GM23338 (cell line): ENCODE measurements at regions not wholly inside any gene's neighbourhood (a gene's known extent, or its start where the extent isn't known, plus 50 kb on each side); places are given as distances from the start of the nearest gene placed in this dataset.

ENCODE experiments used
- ATAC-seq: fragments of 200-7000 bp; cut with Tn5 transposase; 3 replicates; pipeline ENCODE4 v1.9.1; 2020
- DNase-seq: peaks from one replicate; pipeline ENCODE4 v3.0.0-alpha.2; 2015; ENCODE audit warnings: low spot score
- H2AFZ ChIP-seq: fragments of 200-600 bp; sonication (generic); 2 replicates; pipeline ENCODE4 v1.8.0; 2016; ENCODE audit warnings: antibody characterized with exemption, mild to moderate bottlenecking, moderate library complexity
- H3F3A ChIP-seq: fragments of 200-600 bp; sonication (generic); replicated peaks from 2 replicates; pipeline ENCODE4 v1.8.0; 2017; ENCODE audit warnings: antibody characterized with exemption, mixed run types, low read depth
- H3K27ac ChIP-seq: fragments of 200-600 bp; sonication (generic); 2 replicates; pipeline ENCODE4 v1.6.1; 2016; ENCODE audit warnings: low read depth
- H3K27me3 ChIP-seq: fragments of 200-600 bp; sonication (generic); 2 replicates; pipeline ENCODE4 v1.8.0; 2016; ENCODE audit warnings: mild to moderate bottlenecking, mixed run types, moderate library complexity; ENCODE audit not compliant: insufficient read depth
- H3K36me3 ChIP-seq: fragments of 200-600 bp; sonication (generic); 2 replicates; pipeline ENCODE4 v1.8.0; 2016; ENCODE audit warnings: mild to moderate bottlenecking; ENCODE audit not compliant: insufficient read depth
- H3K4me1 ChIP-seq: fragments of 200-600 bp; sonication (generic); 2 replicates; pipeline ENCODE4 v1.8.0; 2016; ENCODE audit warnings: mild to moderate bottlenecking, moderate library complexity; ENCODE audit not compliant: insufficient read depth
- H3K4me2 ChIP-seq: fragments of 200-600 bp; sonication (generic); 2 replicates; pipeline ENCODE4 v1.7.1; 2017; ENCODE audit warnings: mixed run types
- H3K4me3 ChIP-seq: fragments of 200-600 bp; sonication (generic); 2 replicates; pipeline ENCODE4 v1.6.1; 2016; ENCODE audit warnings: mixed run types
- H3K79me2 ChIP-seq: fragments of 200-600 bp; sonication (generic); replicated peaks from 2 replicates; pipeline ENCODE4 v1.8.0; 2017; ENCODE audit warnings: mild to moderate bottlenecking; ENCODE audit not compliant: insufficient read depth
- H3K9me2 ChIP-seq: fragments of 200-600 bp; sonication (generic); 2 replicates; pipeline ENCODE4 v1.8.0; 2017; ENCODE audit not compliant: insufficient read depth
- H4K20me1 ChIP-seq: fragments of 200-600 bp; sonication (generic); replicated peaks from 2 replicates; pipeline ENCODE4 v1.8.0; 2017; ENCODE audit warnings: mild to moderate bottlenecking; ENCODE audit not compliant: insufficient read depth
- H3K27ac Mint-ChIP-seq: 2 replicates; pipeline ENCODE4 v1.8.0; 2020; ENCODE audit warnings: inconsistent platforms, mild to moderate bottlenecking, moderate library complexity, mixed read lengths
- H3K27me3 Mint-ChIP-seq: 3 replicates; pipeline ENCODE4 v1.8.0; 2022; ENCODE audit warnings: low read depth, mild to moderate bottlenecking, moderate library complexity, mixed read lengths, inconsistent platforms; ENCODE audit not compliant: insufficient read depth, poor library complexity
- H3K36me3 Mint-ChIP-seq: 3 replicates; pipeline ENCODE4 v1.8.0; 2021; ENCODE audit warnings: low read depth, mild to moderate bottlenecking, inconsistent platforms, moderate library complexity, mixed read lengths
- H3K4me1 Mint-ChIP-seq: 3 replicates; pipeline ENCODE4 v1.8.0; 2020; ENCODE audit warnings: mild to moderate bottlenecking, inconsistent platforms, mixed read lengths
- H3K4me3 Mint-ChIP-seq: 3 replicates; pipeline ENCODE4 v1.8.0; 2021; ENCODE audit warnings: moderate library complexity, mild to moderate bottlenecking, inconsistent platforms, mixed read lengths
- H3K9me3 Mint-ChIP-seq: 3 replicates; pipeline ENCODE4 v1.8.0; 2020; ENCODE audit warnings: moderate library complexity, mild to moderate bottlenecking, inconsistent platforms, mixed read lengths
- CTCF ChIP-seq, 2 experiments: fragments of 200-600 bp in 1 of 2; sonication (generic) in 1 of 2; conservative IDR thresholded peaks; 2 replicates each; pipeline versions ENCODE4 v1.5.1 to v1.6.1; 2016 to 2017; ENCODE audit warnings: antibody characterized with exemption in 2 of 2, low read depth in 2 of 2, mild to moderate bottlenecking in 2 of 2, moderate library complexity in 1 of 2
- ETS1 ChIP-seq: IDR thresholded peaks from 2 replicates; pipeline ENCODE4 v1.6.1; 2016; ENCODE audit warnings: antibody characterized with exemption
- EZH2phosphoT487 ChIP-seq: fragments of 200-600 bp; sonication (generic); IDR thresholded peaks from one replicate; pipeline ENCODE4 v1.8.1; 2018; ENCODE audit warnings: antibody characterized with exemption; ENCODE audit not compliant: unreplicated experiment
- JUNB ChIP-seq: IDR thresholded peaks from one replicate; pipeline ENCODE4 v1.6.1; 2016; ENCODE audit warnings: antibody characterized with exemption; ENCODE audit not compliant: unreplicated experiment
- NANOG ChIP-seq: IDR thresholded peaks from 2 replicates; pipeline ENCODE4 v1.6.1; 2016; ENCODE audit warnings: antibody characterized with exemption, borderline replicate concordance
- POLR2AphosphoS5 ChIP-seq: IDR thresholded peaks from 2 replicates; pipeline ENCODE4 v1.6.1; 2016; ENCODE audit warnings: antibody characterized with exemption, low read depth
- REST ChIP-seq: IDR thresholded peaks from one replicate; pipeline ENCODE4 v1.6.1; 2018; ENCODE audit warnings: antibody characterized with exemption; ENCODE audit not compliant: unreplicated experiment
- STAT1 ChIP-seq: IDR thresholded peaks from one replicate; pipeline ENCODE4 v1.6.1; 2016; ENCODE audit warnings: antibody characterized with exemption; ENCODE audit not compliant: unreplicated experiment
- ZNF114 ChIP-seq: fragments of 250-450 bp; sonication (Bioruptor Pico); IDR thresholded peaks from 2 replicates; pipeline ENCODE4 v1.5.0; 2020; ENCODE audit warnings: mild to moderate bottlenecking, moderate library complexity
- ZNF462 ChIP-seq: fragments of 250-450 bp; sonication (Bioruptor Pico); IDR thresholded peaks from 2 replicates; pipeline ENCODE4 v1.5.0; 2020; ENCODE audit warnings: mild to moderate bottlenecking, moderate library complexity

GRCh38 chr18:1475867-1476266 lies 571.2 kb downstream of the ADCYAP1 start:
- Mint-ChIP-seq H3K9me3 (no peaks in the 10 kb centered on the region), H3K27me3 (peaks cover 3% of the 10 kb centered on the region), H3K36me3 (no peaks in the 10 kb centered on the region), H3K4me1 (no peaks in the 10 kb centered on the region), H3K27ac (no peak overlapping the region), H3K4me3 (no peak overlapping the region)
- no peak for TF ChIP-seq CTCF (conservative IDR thresholded peaks at IDR 0.05; ENCODE audit: low read depth in 2 of 2)
- no peak for TF ChIP-seq ZNF462 (CRISPR knock-in tag)
- no peak for TF ChIP-seq NANOG
- no peak for TF ChIP-seq STAT1
- no peak for TF ChIP-seq REST
- TF ChIP-seq JUNB, result no peak
- TF ChIP-seq EZH2phosphoT487, result no peak
- no peak for TF ChIP-seq ETS1
- TF ChIP-seq ZNF114 (CRISPR knock-in tag), result no peak
- TF ChIP-seq POLR2AphosphoS5, result no peak
- DNase-seq, result no peak
- Histone ChIP-seq H3K4me1 (no peaks in the 10 kb centered on the region), H3K4me2 (no peak overlapping the region), H3K36me3 (no peaks in the 10 kb centered on the region), H3K4me3 (no peak overlapping the region), H3K9me2 (no peaks in the 10 kb centered on the region), H4K20me1 (no peaks in the 10 kb centered on the region), H3K79me2 (no peaks in the 10 kb centered on the region), H2AFZ (no peak overlapping the region), H3F3A (no peaks in the 10 kb centered on the region), H3K27ac (no peak overlapping the region), H3K27me3 (no peaks in the 10 kb centered on the region)
- ATAC-seq, result no peak
